ENCODE measurements at regions not wholly inside any gene's neighbourhood (a gene's known extent, or its start where the extent isn't known, plus 50 kb on each side); places are given as distances from the start of the nearest gene placed in this dataset.
"Not testable (repeated sequence)": the region's sequence is repeated elsewhere in the genome, so short reads cannot be mapped to it uniquely, and the experiment has no call there.

DNA sequence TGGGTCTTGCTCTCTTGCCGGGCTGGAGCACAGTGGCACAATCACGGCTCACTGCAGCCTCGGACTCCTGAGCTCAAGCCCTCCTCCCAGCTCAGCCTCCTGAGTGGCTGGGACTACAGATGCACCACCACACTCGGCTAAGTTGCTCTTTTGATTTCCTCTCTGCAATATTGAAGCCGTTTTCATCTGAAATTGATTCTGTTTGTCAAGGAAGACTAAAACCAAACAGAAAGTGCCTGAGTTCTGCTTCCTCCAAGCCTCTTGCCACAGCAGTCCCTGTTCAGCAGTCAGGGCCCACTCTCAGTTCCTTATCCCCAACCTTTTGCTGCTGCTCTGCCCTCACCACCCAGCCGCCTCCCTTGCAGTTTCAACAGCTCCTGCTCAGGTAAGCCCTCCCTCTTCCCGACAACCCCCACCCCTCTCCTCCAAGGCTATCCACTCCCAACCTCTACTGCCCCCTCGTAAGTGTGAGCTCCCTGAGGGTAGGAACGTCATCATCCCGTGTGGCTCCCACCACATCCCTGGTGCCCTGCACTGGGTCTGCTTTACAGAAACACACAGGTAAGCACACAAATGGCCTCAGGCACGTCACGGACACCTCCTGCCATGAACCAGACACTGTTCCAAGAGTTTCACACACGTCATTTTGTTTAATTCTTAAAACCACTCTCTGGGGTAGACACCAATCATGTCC, 70.7 kb upstream of the TAB2 start:
- TF ChIP-seq, protein P1, sequence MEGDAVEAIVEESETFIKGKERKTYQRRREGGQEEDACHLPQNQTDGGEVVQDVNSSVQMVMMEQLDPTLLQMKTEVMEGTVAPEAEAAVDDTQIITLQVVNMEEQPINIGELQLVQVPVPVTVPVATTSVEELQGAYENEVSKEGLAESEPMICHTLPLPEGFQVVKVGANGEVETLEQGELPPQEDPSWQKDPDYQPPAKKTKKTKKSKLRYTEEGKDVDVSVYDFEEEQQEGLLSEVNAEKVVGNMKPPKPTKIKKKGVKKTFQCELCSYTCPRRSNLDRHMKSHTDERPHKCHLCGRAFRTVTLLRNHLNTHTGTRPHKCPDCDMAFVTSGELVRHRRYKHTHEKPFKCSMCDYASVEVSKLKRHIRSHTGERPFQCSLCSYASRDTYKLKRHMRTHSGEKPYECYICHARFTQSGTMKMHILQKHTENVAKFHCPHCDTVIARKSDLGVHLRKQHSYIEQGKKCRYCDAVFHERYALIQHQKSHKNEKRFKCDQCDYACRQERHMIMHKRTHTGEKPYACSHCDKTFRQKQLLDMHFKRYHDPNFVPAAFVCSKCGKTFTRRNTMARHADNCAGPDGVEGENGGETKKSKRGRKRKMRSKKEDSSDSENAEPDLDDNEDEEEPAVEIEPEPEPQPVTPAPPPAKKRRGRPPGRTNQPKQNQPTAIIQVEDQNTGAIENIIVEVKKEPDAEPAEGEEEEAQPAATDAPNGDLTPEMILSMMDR (IDR thresholded peaks at IDR 0.05; ENCODE audit: low read depth, low read length, missing control alignments), result no peak
- DNase-seq (ENCODE audit: extremely low read depth, low read depth), result no peak

DNA sequence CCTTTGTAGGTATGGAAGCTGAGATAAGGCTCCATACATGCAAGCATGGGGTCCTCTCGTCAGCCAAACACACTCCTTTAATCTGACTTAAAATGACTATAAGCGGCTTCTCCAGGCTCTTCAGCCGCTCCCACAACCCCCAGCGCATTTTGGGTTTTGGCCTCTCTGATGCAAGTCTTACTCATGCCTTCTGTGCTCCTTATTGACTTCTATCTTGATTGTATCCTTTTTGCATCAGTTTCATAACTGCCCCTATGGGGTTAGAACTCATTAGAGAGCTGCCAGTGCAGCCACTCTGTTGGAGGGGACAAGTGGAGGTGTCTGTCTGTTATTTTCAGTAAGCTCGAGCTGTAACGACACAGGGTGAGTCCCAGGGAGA, 70.1 kb upstream of the TAB2 start:
- no peak overlapping the region for H3K4me3 ChIP-seq (replicated peaks; ENCODE audit: low read depth, low read length)
- TF ChIP-seq, protein P1 (IDR thresholded peaks at IDR 0.05; ENCODE audit: low read depth, low read length, missing control alignments), result no peak
- DNase-seq (ENCODE audit: extremely low read depth, low read depth), result no peak

More for the DNA sequence above, 70.7 kb upstream of the TAB2 start:
- no peak overlapping the region for H3K4me3 ChIP-seq (replicated peaks; ENCODE audit: low read depth, low read length)

DNA sequence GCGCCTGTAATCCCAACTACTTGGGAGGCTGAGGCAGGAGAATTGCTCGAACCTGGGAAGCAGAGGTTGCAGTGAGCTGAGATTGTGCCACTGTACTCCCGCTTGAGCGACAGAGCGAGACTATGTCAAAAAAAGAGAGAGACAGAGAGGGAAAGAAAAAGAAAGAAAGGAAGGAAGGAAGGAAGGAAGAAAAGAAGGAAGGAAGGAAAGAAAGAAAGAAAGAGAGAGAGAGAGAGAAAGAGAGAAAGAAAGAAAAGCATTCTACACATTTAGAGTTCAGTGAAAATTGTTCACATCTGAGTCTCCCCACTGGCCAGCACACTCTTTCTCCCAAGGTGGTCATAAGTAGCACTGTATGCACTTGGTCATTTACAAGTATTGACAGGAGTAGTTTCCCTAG, 69.2 kb upstream of the TAB2 start:
- not testable (repeated sequence) for DNase-seq (ENCODE audit: extremely low read depth, low read depth); H3K4me3 ChIP-seq (replicated peaks; ENCODE audit: low read depth, low read length)

DNA sequence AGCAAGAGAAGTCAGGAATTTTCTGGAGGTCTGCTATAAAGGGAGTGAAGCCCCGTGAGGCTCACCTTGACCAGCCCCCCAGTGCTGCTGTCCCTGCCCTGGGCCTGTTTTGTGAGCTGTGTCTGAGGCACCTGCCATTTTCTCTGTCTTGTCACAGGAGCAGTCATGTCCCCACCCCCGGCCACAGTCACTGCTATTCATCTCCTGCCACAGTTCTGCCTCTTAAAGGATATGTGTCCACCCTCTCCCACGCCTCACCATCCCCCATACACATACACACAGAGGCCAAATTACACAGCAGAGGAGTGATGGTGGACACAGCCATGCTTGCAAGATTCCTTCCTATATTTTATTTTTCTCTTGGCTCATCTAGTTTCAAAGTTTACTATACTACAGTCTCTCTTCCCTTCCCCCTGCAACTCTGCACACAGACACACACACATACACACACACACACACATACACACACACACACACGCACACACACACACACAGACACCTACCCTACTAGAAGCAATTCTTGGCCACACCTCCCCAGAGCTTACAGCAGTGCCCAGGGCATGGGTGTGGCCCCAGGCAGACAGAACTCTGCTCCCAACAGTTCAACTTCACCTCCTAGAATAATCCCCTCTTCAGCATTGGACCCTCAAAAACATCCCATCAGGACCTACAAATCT, 68.7 kb upstream of the TAB2 start:
- TF ChIP-seq, protein P1 (IDR thresholded peaks at IDR 0.05; ENCODE audit: low read depth, low read length, missing control alignments), result no peak
- DNase-seq (ENCODE audit: extremely low read depth, low read depth), result no peak
- no peak overlapping the region for H3K4me3 ChIP-seq (replicated peaks; ENCODE audit: low read depth, low read length)

DNA sequence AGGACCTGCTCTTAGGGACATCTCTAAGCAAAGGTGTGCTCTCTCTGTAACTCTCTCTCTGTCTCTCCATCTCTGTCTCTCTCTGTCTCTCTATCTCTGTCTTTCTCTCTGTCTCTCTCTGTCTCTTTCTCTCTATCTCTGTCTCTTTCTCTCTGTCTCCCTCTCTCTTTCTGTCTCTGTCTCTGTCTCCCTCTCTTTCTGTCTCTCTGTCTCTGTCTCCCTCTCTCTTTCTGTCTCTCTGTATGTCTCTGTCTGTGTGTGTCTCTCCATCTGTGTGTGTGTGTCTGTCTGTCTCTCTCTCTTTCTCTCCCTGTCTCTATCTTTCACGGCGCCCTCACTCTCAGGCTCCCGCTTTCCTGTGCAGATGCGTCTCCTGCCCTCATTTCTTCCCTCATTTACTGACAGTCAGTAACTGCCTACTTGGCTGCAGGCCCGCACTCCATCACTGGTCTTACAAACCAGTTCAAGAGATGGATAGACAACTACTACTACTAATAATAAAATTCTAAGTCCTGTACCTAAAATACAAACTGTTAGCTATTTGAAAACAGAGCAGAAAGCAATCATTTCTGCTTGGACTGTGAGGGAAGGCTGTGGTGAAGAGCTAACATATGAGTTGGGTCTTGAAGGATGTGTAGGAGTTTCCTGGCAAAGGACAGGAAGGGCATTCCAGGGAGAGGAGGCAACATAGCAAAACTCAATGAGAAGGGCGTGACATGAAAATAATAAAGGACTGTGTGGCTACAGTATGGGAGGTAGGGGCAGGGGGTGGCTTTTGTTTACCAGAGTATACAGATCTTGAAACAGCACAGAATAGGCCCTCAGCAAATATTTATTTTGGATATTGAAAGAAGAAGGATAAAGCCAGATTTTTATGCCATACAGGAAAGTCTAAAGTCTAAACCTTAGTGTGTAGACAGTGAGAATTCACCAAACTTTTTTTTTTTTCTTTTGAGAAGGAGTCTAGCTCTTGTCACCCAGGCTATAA, 67.8 kb upstream of the TAB2 start:
- TF ChIP-seq, protein P1 (IDR thresholded peaks at IDR 0.05; ENCODE audit: low read depth, low read length, missing control alignments), result no peak
- DNase-seq (ENCODE audit: extremely low read depth, low read depth), result no peak
- no peak overlapping the region for H3K4me3 ChIP-seq (replicated peaks; ENCODE audit: low read depth, low read length)

DNA sequence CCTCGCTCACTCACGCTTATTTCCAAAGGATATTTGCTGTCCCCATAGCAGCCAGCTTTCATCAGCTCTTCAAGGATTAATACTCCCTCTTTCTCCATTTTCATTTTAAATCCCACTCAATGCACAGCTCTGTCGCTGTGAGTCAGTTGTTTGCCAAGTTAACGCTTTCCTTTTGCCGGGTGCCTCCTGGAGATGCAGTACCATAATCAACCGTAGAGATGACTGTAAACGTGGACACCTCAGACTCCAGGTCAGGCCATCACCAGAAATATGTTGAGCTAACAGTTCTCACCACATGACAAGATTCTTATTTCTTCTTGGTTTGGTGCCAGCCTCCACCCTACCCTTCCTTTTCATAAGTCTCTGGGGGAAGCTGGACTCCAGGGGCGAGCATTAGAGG, 66.6 kb upstream of the TAB2 start:
- H3K4me3 ChIP-seq (replicated peaks; ENCODE audit: low read depth, low read length), result no peak overlapping the region
- no peak for DNase-seq (ENCODE audit: extremely low read depth, low read depth)
- TF ChIP-seq, protein P1 (IDR thresholded peaks at IDR 0.05; ENCODE audit: low read depth, low read length, missing control alignments), result no peak

DNA sequence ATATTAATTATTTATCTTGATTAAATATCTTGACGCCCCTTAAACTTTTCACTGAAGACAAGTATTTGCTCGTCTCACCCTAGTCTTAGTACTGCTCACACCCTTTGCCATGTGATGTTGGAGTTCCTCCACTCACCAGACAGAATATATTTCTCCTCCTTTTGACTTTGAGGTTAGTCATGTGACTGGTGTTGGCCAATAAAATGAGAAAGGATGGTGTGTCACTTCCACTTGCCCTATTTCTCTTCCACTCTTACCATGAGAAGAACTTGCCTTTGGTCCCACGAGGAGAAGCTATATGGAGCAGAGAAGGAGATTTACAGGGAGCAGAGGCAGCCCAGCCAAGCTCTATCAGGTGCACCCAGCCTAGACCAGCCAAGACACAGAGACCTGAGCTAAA, 64.9 kb upstream of the TAB2 start:
- TF ChIP-seq, protein P1 (IDR thresholded peaks at IDR 0.05; ENCODE audit: low read depth, low read length, missing control alignments), result no peak
- H3K4me3 ChIP-seq (replicated peaks; ENCODE audit: low read depth, low read length), result no peak overlapping the region
- DNase-seq (ENCODE audit: extremely low read depth, low read depth), result no peak
